ENCODE measurements at regions not wholly inside any gene's neighbourhood (a gene's known extent, or its start where the extent isn't known, plus 50 kb on each side); places are given as distances from the start of the nearest gene placed in this dataset.

DNA sequence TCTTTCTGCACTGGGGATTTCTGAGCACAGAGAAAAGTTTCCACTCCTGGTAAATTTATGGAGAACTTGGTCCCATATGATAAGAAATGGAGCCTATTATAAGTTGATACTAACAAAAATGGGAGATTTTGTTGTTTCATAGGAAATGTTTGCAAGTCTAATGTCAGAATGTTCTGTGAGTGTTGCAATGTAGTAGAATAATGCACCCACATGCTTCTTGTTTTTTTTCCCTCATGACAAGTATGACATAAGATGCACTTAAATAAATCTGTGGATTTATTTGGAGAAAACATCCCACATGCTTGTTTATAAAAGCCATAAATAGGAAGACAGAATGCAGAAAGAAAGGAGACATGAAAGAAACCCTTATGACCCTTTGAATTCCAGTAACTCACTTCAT is 50.8 kb upstream of the KCNJ6 start:
- no peak for DNase-seq (ENCODE audit: low read depth)

DNA sequence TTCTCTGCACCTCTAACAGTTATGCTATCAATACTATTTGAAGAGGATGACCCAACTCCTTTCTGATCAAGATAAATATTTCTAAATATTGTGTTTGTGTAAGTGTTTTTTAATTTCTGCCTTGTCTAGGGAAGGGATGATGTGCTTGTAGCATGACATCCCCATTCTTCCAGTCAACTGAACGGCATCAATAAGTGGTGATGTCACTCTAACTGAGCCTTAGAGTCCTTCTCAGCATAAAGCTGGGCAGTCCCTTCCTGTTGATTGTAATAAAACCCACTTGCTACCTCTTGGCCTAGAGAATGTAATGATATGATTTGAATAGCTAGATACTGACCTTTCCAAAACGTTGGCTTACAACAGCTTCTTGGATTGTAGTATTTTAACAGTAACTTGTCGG is 52.5 kb upstream of the KCNJ6 start:
- DNase-seq (ENCODE audit: low read depth) = no peak

DNA sequence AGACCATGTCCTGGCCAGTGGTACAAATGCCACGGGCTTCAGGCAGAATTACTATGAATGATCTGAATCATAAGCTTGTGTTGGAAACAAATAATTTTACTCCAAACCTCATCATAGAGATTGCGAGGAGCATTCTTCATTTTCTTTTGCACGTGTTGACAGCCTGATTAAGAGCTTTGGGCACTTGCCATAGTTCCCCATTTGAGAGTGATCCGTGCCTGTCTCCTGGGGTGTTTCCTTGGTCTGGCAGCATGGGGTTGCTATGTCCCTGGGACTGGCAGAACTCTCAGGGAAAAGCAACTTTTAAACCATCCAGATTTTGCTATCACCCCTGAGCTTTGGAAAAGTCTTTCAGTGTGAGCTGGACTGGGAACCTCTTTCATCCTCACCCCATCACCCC is 54.3 kb upstream of the KCNJ6 start:
- DNase-seq (ENCODE audit: low read depth) = no peak

GRCh38 chr21:37971390-37971950 is 55.2 kb upstream of the KCNJ6 start:
- no peak for DNase-seq (ENCODE audit: low read depth)

DNA sequence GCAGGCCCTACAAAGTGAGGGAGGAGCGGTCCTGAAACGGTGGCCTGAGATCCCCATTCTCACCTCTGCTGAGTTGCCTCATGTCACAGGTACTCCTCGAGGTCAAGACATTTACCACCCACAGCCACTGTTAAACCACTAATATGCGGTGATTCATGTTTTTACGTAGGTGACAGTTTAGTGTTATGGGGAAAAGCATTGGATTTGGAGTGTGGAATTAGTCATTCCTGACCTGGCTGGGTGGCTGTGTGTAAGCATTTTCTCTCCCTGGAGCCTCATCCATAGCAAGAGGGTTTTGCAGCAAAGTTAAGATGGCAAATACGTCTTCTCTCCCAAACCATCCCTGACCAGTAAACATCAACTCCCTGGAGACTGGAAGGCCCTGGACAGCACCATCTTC is 57.8 kb upstream of the KCNJ6 start:
- no peak for DNase-seq (ENCODE audit: low read depth)

GRCh38 chr21:37982496-37983318 is 66.5 kb upstream of the KCNJ6 start:
- no peak for DNase-seq (ENCODE audit: low read depth)

GRCh38 chr21:37983336-37984095 is 67.3 kb upstream of the KCNJ6 start:
- no peak for DNase-seq (ENCODE audit: low read depth)

DNA sequence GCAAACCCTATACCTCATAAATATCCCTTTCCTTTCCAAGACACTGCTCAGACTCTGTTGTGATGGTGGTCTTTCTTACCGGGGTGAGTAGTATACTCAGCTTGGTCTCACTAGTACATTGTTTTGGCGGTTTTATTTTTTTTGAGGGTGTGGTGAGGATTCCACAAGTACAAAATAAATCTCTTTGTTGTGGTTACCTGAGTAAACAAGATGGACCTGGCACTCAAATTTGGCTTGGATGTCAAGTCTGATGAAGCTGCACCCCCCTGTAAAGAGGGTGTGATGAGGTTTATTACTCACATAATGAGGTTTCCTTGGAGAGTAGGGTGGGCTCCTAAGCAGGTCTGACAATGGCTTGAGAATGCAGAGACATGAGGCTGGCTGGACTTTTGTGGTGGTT is 68.2 kb upstream of the KCNJ6 start:
- no peak for DNase-seq (ENCODE audit: low read depth)

DNA sequence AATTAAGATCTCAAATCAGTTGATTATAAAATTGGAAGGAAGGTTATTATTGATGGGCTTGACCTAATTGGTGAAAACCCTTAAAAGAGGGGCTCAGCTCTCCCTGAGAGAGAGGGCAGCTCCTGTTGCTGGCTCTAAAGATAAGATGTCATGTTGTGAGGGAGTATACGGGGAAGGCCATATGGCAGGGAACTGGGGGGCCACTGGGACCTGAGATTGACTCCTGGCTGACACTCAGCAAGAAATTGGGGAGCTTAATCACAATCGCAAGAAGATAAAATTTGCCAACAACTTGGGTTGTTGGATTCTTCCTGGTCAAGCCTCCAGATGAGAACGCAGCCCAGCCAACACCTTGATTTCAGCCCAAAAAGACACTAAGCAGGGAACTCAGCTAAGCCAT is 69.7 kb upstream of the KCNJ6 start:
- no peak for DNase-seq (ENCODE audit: low read depth)

DNA sequence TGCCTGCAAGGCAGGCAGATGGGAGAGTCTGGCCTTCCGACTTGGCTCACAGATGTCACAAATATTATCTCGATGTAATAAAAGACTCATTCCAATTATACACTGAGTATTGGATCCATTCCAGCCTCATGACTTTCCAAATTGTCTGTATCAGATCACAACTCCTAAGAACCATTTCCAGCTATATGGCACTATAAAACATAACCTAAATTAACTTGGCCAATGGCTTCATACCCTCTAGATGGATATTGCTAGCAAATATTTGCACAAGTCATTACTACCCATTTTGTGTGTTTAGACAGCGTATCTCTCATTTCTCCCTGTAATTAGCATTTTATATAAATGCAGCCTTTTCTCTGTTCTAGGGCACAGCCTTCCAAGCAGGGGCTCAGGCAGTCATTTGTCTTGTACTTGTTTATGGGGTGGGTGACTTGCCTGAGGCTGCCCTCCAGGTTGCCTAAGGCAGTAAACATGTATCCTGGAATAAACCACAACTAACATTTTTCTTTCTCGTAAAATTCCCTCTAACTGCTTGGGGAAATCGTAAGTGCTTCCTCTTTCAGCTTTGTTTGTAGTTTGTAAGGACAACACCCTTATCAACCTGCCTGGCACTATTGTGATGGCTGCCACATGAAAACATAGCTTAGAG is 70.6 kb upstream of the KCNJ6 start:
- DNase-seq (ENCODE audit: low read depth) = no peak

GRCh38 chr21:37987668-37988067 is 71.4 kb upstream of the KCNJ6 start:
- DNase-seq (ENCODE audit: low read depth) = no peak

- DNase-seq (ENCODE audit: low read depth) = no peak
Observed at GRCh38 chr21:37993071-37993470, 76.8 kb upstream of the KCNJ6 start.

DNA sequence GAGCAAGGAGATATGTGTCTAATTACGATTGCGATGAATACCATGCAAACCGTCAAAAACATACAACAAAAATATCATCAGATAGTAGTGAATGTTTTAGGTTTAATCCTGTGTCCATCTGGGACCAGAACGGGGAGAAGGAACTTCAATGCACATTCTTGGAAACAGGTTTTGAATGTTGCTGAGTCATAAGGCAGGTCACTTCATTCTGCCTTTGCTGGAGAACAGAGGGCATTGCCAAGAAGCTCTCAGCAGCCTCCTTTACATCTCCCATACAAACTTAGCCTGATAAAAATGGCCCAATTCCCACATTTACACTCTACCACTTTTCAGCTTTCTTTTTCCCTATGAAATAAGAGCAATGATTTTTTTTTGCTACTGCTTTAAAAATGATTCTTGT is 78.0 kb upstream of the KCNJ6 start:
- DNase-seq (ENCODE audit: low read depth) = no peak

- DNase-seq (ENCODE audit: low read depth) = no peak
Observed at GRCh38 chr21:38012672-38013071, 96.4 kb upstream of the KCNJ6 start.

DNA sequence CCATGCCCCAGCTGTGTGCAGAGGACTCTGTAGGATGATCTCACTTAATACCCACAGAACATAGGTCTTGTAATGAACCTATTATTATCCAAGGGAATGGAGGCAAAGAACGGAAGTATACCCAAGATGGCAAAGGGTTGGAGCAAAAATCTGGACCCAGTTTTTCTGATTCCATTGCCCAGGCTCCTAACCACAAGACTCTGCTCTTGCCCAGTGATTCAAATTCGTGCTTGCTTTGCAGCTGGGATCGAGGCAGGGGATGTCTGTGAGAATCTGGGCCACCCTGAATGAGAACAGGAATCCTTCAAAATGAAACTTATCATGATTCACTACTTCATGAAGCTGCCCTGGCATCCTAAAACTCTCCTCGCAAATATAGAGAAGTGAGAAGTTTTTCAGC is 97.5 kb upstream of the KCNJ6 start:
- DNase-seq (ENCODE audit: low read depth) = no peak

- no peak for DNase-seq (ENCODE audit: low read depth)
Observed at GRCh38 chr21:38014298-38014697, 98.0 kb upstream of the KCNJ6 start.

- no peak for DNase-seq (ENCODE audit: low read depth)
Observed at GRCh38 chr21:38027901-38028498, 111.7 kb upstream of the KCNJ6 start.

DNA sequence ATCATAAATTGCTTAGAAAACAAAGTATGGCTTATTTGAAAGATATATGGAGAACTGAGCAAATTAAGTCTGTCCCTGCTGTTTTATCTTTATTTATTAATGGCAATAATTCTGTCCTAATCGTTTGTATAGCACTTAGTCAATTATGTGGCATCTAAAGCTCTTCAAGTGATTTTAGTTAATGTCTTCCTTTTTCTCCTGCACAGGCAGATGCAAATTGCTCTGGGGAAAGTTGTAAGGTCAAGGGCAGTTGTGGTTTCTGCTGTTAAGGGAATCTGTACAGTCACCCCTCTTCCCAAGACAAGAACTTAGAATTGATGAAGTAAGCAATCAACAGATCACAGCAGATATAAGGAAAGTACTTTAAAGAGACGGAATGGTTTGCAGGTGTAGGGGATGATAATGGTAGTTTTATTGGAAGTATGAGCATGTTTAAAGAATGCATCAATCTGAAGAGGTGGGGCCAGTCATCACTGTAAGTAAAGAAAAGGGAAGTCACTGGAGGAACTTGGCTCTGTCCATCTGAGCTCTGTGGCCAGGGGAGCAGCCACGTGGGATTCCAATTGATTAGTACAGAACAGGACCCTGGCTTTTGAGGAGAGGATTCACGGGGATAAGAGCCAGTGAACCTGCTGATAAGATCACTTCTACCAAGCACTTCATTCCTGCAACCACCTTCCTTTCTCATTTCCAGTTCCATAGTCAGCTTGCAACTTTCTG is 116.0 kb upstream of the KCNJ6 start:
- no peak for DNase-seq (ENCODE audit: low read depth)

- no peak for DNase-seq (ENCODE audit: low read depth)
Observed at GRCh38 chr21:38036016-38036415, 119.8 kb upstream of the KCNJ6 start.

DNA sequence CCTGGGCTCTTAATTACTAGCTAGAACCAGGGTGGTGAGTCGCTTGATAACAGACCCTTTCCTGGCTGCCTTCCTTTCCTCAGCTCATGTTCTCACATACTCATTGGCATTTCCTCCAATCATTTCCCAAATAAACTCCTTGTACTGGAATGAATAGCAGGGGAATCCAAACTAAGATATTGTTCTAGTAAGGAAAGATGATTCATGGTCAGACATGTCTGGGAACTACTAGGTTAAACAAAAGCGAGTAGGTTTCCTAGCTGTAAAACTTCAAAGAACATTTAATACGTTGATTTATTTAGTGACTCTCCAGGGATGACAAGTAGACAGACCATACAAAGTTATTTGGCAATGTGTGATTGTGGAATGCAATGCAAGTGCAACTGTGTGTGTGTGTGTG is 121.2 kb upstream of the KCNJ6 start:
- DNase-seq (ENCODE audit: low read depth) = no peak

DNA sequence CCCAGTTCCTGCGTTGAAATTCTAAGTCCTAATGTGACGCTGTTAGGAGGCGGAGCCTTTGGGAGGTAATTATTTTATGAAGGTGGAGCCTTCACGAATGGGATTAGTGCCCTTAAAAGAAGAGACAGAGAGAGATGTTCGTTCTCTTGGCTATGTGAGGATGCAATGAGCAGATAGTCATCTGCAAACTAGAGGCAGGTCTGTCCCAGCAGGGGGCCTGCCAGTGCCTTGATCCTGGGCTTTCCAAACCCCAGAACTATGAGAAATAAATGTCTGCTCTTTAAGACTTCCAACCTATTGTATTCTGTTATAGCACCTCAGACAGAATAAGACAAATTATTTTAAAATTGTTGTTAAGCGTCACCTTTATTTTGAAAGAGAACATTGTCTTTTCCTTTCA is 123.1 kb upstream of the KCNJ6 start:
- no peak for DNase-seq (ENCODE audit: low read depth)

DNA sequence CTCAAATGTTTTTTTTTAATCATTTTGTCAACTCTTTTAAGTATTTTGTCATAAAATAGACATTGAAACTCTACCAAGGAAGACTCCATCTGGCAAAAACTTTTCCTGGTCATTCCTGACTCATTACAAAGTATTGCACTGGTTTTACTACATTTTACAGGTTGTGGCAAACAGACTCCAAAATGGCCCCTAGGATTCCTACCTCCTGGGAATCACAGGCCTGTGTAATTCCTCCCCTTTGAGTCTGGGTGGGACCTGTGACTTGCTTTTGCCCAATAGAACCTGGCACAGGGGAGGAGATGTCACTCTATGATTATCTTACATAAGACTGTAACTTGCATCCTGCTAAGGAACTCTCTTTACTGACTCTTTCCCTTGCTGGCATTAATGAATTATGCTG is 123.6 kb upstream of the KCNJ6 start:
- DNase-seq (ENCODE audit: low read depth) = no peak
